C4-2B (cell line): ENCODE measurements at regions not wholly inside any gene's neighbourhood (a gene's known extent, or its start where the extent isn't known, plus 50 kb on each side); places are given as distances from the start of the nearest gene placed in this dataset.

Source experiments
- CTCF ChIP-seq: fragments of 450-650 bp; conservative IDR thresholded peaks from 2 replicates; pipeline ENCODE4 v1.5.1; 2017; ENCODE audit warnings: mild to moderate bottlenecking
- ZFX ChIP-seq: fragments of 450-650 bp; IDR thresholded peaks from 2 replicates; pipeline ENCODE4 v1.6.1; 2017

- TF ChIP-seq ZFX (no peak), CTCF (no peak)
These were observed 196.7 kb upstream of the SLITRK6 start for GRCh38 chr13:85995788-85996418.
